Activated CD8-positive, alpha-beta memory T cell treated with anti-CD3 and anti-CD28 coated beads for 36 hours (primary cell): ENCODE measurements at regions not wholly inside any gene's neighbourhood (a gene's known extent, or its start where the extent isn't known, plus 50 kb on each side); places are given as distances from the start of the nearest gene placed in this dataset.

ENCODE experiments used
- CTCF ChIA-PET: fragments of 350-600 bp; sonication (Branson Sonifier 250); formaldehyde crosslinking; loops from one replicate; lab custom pipeline; 2021; ENCODE audit warnings: antibody characterized with exemption; lab: Charles Lee
- POLR2A ChIA-PET: fragments of 350-600 bp; sonication (Branson Sonifier 250); formaldehyde crosslinking; loops from one replicate; lab custom pipeline; 2021; ENCODE audit warnings: antibody characterized with exemption; lab: Charles Lee

DNA sequence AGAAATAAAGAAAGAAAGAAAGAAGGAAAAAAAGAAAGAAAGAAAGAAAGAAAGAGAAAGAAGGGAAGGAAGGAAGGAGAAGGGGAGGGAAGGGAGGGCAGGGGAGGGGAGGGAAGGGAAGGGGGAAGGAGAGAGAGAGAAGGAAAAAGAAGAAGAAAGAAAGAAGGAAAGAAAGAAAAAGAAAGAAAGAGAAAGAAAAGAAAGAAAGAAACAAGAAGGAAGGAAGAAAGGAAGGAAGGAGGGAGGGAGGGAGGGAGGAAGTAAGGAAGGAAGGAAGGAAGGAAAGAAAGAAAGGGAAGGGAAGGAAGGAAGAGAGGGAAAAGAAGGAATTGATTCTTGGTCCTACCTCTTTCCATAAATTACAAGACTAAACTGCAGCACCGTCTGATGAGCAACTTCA, 186.1 kb downstream of the URB2 start:
- ChIA-PET CTCF (no interaction called here), POLR2A (no interaction called here)

DNA sequence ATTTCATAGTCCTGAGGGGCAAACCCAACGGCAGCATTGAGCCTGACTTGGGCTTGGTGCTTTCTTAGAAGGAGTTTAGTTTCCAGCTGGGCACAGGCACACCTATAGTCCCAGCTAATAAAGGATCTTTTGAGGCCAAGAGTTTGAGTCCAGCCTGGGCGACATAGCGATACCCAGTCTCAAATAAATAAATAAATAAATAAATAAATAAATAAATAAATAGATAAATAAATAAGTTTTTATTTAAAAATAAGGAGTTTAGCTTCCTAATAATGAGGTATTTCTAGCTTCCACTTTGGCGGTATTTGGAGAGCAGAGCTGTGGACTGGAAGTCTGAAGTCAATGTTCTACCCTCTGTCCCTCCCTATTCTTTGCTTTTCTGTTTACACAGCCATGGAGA, 186.6 kb downstream of the URB2 start:
- ChIA-PET POLR2A (interaction anchor here (0.5 kb wide), 1 partner anchor 17 kb away, joined by 3 read pairs; no protein-coding TSS in a partner anchor), CTCF (no interaction called here)

DNA sequence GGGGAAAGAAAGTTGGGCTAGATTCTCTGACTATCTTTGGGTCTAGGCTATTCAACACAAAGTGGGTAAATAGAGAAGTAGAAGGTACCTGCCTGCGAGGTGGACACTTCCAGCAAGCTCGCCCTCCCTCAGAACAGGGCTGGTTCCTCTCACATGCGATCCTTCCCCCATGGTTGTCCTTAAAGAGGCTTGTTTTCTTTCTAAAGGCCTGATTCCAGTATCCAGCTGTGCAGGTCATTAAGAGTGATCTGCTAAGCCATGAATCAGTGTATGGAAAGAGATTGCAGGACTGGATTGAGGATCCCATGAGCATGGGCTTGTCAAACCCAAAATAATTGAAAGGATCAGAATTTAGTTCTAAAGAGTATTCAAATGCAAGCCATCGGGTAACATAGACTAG, 189.0 kb downstream of the URB2 start:
- ChIA-PET CTCF (no interaction called here), POLR2A (no interaction called here)

DNA sequence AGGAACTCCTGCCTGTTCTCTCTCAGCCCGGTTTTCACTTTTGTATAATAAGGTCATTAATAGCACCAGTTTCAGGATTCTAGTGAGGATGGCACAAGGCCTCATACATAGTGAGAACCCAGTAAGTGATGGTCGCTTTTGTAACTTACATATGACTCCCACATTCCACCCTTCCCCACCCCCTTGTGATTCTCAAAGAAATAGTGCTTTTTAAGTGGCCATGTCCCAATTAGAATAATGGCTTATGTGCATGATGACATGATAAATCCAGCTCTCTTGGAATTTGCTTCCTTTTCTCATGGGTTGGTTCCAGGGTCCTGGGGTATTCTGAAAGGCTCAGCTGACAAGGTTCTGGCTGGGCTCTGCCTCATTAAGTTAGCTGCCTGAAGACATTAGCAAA, 189.9 kb downstream of the URB2 start:
- ChIA-PET POLR2A (no interaction called here), CTCF (no interaction called here)

DNA sequence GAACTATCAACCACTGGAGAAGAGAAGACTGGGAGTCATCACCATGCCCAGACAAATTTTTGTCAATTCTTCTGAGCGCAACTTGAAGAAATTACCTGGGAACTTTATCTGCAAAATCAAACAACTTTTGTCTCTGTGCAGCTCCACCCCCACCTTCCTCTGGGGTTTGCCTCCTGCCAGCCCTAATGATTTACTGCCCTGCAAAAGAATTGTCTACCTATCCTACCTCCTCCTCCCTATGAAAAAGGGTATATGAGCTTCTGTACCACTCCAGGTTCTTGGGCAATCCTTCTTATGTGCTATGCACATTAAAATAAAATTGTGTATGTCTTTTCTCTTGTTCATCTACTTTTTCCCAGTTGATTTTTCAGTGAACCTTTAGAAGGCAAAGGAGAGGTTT, 191.9 kb downstream of the URB2 start:
- ChIA-PET CTCF (no interaction called here), POLR2A (no interaction called here)

DNA sequence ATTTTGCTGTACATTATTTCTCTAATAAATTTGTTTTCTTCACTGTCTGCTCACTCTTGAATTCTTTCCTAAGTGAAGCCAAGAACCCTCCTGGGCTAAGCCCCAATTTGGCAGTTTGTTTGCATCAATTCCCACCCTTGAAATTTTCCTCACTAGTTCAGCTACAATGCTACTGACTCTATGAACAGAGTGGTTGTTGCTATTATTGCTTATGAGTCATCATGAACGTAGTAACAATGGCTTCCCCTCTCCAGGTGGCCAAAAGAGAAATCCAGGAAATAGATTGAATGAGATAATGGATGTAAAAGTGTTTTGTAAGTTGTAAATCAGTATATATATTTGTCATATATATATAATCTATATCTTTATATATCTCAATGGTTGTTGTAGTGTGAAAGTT, 193.0 kb downstream of the URB2 start:
- CTCF ChIA-PET, result no interaction called here
- POLR2A ChIA-PET, result no interaction called here

DNA sequence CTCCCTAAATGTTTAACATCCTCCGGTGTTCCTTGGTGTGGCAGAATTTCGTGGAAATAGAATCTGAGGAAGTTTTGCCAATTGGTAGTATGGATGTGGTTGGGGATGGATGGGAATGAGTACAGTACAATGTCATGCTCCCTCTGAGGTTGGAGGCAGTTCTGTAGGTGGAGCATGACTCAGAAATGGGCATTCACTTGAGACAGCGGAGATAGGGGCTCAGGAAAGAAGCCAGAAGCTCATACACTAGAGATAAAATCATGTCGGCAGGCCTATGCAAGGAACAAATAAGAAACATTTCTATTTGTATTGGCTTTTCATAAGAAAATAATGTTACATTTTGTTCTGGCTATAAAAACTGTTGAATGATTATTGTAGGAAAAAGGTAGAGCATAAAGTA, 196.0 kb downstream of the URB2 start:
- POLR2A ChIA-PET, result no interaction called here
- CTCF ChIA-PET, result no interaction called here

DNA sequence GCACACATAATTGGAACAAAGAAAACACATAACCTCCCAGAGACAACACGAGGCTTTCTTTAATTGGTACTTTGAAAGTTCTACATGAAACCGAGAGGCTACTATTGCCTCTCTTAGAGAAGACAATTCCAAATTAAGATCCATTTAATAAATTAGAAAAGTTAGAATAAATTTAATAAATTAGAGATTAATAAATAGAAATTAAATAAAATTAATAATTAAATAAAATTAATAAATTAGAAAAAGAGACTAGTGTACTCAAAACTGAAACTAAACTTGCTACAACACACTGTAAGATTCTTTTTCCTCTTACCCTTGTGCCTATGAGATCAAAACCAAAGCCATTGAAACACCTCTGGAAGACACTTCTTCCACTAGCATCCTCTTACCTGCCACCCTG, 199.0 kb downstream of the URB2 start:
- ChIA-PET POLR2A (no interaction called here), CTCF (no interaction called here)

DNA sequence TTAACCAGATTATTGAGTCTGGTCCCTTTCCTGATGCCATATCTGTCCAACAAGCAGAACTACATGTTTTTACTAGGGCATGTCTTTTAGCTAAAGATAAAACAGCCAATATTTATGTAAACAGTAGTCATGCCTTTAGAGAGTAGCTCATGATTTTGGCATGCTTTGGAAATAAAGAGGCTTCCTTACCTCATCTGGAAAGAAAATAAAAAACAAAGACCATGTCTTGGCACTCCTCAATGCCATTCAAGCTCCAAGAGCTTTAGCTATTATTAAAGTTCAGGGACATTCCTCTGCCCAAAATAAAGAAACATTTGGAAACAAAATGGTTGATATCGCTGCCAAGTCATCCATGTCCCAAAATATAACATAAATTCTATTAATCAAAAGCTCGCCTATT, 202.4 kb downstream of the URB2 start:
- POLR2A ChIA-PET, result no interaction called here
- CTCF ChIA-PET, result no interaction called here

DNA sequence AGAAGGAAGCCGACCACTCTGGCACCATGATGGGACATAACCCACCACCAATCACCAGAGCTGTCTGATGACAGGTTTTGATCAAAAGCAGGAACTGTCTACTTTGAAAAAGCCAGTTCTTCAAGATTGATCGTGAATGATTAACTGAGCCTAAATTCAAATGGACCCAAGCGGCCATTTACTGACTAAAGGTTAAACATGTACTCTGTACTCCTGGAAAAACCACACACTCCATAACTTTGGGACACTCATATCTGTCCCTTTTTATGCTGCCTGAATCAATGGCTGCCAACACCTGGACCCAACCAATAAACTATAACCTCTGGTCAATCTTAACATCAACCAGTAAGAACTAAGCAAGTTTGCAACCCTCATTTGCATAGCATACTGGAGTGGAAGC, 206.6 kb downstream of the URB2 start:
- ChIA-PET POLR2A (no interaction called here), CTCF (no interaction called here)

DNA sequence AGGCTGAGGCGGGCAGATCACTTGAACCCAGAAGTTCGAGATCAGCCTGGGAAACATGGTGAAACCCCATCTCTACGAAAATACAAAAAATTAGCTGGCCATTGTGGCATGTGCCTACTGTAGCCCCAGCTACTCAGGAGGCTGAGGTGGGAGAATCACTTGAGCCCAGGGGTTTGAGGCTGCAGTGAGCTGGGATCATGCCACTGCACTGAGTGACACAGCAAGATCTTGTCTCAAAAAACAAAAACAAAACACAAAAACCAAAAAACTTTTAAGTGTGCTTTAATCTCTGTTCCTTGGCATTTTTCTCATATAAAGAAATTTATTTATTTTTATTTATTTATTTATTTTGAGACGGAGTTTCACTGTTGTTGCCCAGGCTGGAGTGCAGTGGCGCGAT, 208.2 kb downstream of the URB2 start:
- ChIA-PET POLR2A (no interaction called here), CTCF (no interaction called here)

DNA sequence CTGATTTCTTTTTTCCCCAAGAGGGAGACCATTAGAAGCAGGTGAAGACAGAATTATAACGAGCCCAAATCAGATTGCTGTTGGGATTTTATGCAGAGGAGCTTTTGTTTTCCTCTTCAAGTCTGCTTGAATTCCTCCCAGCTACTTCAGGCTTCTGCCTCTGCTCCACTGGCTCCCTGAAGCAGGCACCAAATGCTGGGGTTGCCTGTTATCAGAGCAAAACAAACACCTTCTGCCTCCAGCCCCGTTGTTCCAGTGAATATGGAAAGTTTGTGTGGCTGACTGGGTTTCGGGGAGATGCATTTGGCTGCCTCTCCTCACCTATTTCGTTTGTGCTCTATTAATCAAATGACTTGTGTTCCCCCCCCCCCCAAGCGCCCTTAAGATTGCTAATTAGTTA, 209.2 kb downstream of the URB2 start:
- POLR2A ChIA-PET, result no interaction called here
- CTCF ChIA-PET, result no interaction called here

DNA sequence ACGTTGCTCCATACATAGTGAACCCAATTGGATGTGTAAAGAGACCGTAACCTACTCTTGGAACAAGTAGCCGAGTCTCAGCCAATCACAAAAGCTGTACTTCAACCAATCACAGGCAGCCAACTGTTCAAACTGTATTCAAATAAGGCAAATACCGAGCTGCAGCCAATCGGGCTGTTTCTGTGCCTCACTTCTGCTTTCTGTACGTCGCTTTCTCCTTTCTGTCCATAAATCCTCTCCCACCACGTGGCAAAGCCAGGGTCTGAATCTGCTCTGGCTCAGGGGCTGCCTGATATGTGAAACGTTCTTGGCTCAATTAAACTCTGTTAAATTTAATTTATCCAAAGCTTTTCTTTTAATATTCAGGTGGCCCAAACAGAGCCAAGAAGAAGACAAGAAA, 210.3 kb downstream of the URB2 start:
- ChIA-PET POLR2A (no interaction called here), CTCF (no interaction called here)

DNA sequence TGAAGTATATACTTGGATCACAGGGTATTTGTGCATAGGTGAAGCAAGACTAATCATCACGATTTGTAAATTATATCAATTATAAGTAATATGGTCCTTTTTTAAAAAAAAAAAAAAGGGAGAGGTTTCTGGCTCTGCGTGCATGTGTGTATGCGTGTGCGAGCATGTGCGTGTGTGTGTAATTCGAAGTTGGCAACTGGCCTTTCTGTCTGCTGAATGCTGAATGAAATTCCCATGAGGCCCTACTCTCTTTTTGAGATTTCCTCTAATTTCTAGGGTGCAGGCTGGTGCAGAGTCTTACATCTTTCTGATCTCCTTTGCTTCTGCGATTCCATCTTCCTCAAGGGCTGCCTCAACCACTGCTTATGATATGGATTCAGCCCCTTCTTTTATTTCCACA, 212.2 kb downstream of the URB2 start:
- POLR2A ChIA-PET, result no interaction called here

DNA sequence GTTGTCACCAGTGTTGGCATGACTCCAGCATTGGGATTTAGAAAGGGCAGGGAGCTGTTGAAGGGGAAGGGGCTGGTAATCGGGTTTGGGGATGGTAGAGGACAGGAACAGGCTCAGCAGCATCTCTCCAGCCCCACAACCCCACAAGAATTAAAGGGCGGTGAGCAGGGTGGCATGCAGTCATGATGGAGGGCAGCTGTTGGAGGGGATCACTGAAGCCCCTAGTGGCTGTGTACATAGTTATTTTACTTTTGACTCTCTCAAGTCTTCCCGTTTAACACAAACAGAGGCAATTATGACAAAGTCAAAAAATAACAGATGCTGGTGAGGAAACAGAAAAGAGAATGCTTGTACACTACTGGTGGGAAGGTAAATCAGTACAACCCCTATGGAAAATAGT, 213.8 kb downstream of the URB2 start:
- ChIA-PET POLR2A (no interaction called here), CTCF (no interaction called here)

More for the DNA sequence above, 212.2 kb downstream of the URB2 start:
- CTCF ChIA-PET, result no interaction called here

DNA sequence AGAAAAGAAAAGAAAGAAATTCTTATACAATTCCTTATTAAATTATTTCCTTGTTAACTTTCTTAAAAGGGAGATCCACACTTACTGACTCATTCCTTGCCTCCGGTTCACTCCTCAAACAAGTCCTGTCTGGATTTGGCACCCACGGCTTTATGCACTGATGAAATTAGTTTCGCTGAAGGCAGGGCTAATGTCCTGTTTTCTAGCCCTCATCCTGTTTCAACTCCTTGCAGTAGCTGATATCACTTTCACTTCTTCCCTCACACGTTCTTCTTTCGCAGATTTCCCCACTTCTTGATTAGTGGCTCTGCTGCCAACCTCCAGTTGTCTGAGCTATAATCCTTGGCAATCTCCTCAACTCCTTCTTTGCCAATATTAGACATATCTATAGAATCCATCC, 215.2 kb downstream of the URB2 start:
- ChIA-PET POLR2A (no interaction called here), CTCF (no interaction called here)

DNA sequence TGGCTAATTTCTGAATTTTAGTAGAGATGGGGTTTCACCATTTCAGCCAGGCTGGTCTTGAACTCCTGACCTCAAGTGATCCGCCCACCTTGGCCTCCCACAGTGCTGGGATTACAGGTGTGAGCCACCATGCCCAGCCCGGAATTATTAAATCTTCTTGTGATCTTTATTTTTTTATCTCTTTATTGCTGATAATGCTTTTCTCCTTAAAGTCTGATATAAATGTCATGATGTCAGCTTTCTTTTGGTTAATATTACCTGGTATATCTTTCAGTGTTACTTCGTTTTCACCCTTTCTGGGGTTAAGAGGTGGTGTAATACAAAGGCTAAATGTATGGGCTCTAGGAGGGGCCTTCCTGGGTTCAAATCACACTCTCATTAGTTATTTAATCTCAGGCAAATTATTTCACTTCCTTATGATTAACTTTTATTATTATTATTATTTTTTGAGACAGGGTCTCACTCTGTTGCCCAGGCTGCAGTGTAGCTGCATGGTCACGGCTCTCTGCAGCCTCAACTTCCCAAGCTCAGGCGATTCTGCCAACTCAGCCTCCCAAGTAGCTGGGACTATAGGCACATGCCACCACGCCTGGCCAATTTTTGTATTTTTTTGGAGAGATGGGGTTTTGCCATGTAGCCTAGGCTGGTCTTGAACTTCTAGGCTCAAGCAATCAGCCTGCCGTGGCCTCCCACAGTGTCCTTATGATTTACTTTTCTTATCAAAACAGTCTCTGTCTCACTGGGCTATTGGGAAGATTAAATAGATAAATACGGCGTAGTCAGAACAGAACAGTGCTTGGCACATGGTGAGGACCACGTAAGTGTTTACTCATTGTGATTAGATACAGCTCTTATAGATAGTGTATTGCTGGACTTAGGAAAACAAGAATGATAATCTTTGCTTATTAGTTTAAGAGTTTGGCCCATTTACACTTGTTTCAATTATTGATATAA, 216.5 kb downstream of the URB2 start:
- ChIA-PET CTCF (no interaction called here), POLR2A (no interaction called here)

DNA sequence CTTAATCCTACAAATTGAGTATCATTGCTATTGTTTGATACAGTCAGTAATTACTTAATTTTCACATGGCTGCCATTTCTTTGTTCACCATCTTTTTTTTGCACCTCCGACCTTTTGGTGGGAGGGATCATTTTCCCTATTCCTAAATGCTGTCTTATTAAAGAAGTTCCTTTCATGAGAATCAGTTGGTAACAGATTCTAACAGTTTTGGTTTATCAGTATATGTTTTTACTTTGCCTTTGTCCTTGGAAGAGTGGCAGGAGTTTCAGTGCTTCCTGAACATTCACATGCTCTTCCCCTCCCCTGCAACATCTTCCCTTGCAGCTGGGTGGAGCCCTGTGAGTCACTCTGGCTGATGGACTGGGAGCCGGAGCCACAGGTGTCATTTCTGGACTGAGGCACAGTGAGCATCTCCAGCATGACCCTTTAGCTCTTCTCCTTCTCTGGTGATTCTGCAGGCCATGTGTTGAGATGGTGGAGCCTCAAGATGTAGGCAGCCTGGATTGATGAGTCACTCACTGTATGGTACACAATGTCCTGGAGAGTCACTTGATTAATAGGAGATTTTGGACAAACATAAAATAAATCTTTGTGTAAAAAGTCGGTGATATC, 217.7 kb downstream of the URB2 start:
- POLR2A ChIA-PET, result no interaction called here
- CTCF ChIA-PET, result no interaction called here

DNA sequence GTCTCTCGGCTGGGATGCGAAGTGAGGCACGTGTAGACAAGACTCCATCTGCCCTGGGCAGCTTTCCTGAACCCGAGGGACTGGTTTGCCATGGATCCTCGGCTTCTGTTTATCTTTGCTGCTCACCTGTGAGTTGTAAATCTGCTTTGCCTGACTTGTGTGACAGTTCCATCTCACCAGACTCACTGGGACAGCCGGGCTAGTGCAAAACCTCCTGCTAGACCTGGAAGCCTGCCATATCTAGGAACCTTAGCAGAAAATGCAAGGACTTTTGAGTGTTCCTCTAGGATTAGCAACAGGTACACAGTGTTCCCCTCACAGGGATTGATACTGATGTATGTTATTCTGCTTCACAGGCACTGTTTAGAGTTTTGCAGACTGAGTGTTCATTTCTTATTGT, 218.6 kb downstream of the URB2 start:
- ChIA-PET CTCF (no interaction called here), POLR2A (no interaction called here)

DNA sequence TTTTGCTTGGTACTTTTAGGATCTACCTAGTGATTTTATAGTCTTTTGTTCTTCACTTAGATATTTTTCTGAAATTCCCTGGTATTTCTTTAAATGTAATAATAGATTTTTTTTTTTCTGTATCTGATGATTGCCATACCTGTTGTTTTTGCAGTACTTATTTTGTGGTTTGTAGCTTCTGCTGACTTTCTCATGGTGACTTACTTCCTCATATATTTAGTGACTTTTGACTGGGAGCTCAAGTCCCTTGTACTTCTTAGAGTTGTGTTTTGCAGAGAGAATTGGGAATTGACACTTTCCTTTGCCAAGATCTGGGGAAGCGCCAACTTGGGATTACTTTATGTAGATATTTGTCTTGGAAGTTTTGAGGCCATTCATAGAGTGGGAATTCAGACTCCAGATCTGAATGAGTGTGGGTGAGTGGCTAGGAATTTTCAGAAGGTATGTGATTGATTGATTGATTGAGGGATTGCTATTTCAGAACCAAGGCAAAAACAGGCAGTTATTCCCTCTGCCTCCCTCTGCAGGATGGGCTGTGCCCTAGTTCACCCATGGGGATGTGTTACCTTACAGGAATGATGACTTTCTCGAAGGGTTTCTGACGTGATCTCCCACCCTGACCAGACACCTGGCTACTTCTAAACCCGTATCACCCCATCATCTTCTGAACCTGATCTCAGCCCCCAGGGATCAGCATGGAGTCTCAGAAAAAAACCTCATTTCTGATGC, 219.5 kb downstream of the URB2 start:
- CTCF ChIA-PET, result interaction anchor here (0.6 kb wide), 1 partner anchor 1003 kb away, joined by 3 read pairs; no protein-coding TSS in a partner anchor
- POLR2A ChIA-PET, result no interaction called here

DNA sequence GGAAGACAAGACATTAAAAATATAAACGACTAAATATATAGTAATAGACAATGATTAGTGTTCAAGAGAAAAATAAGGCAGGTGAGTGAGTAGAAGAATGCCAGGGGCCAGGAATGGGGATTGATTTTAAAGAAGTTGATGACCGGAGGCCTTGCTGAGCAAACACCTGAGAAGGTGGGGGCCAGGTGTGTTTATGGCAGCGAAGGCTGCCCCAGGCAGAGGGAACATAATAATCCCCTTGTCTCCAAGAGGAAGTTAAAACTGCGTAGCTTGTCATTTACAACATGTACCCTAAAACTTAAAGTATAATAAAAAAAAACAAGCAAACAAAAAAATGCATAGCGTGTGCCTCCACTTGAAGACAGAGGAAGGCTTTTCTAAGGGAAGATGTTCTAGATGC, 220.3 kb downstream of the URB2 start:
- POLR2A ChIA-PET, result no interaction called here
- CTCF ChIA-PET, result no interaction called here
